ENCODE measurements at regions not wholly inside any gene's neighbourhood (a gene's known extent, or its start where the extent isn't known, plus 50 kb on each side); places are given as distances from the start of the nearest gene placed in this dataset.
"Not testable (repeated sequence)": the region's sequence is repeated elsewhere in the genome, so short reads cannot be mapped to it uniquely, and the experiment has no call there.

- no peak for DNase-seq (ENCODE audit: low read depth)
These were observed 245.9 kb upstream of the DDHD1 start for GRCh38 chr14:53399057-53399456.

- no peak for DNase-seq (ENCODE audit: low read depth)
These were observed 245.5 kb upstream of the DDHD1 start for GRCh38 chr14:53398616-53399015.

GRCh38 chr14:53395267-53395666 is 242.1 kb upstream of the DDHD1 start:
- not testable (repeated sequence) for DNase-seq (ENCODE audit: low read depth)

- no peak for DNase-seq (ENCODE audit: low read depth)
These were observed 238.6 kb upstream of the DDHD1 start for GRCh38 chr14:53391631-53392285.

- DNase-seq (ENCODE audit: low read depth), result no peak
These were observed 238.0 kb upstream of the DDHD1 start for GRCh38 chr14:53391156-53391555.

DNA sequence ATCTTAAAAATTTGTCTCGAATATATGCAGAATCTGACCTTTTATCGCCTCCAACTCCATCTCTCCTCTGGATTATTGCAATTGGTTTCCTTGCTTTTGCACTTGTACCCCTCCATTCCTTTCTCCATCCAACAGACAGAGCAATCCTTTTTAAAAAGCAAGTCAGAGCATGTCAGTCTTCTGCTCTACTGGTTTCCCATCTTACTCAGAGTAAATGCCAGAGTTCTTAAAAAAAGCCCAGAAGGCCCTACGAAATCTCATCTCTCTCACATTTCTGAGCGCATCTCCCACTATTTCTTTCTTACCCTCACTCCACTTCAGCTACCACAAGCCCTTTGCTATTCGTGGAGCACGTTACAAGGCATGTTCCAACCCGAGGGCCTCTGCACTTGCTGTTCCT is 236.9 kb upstream of the DDHD1 start:
- DNase-seq (ENCODE audit: low read depth), result no peak

GRCh38 chr14:53389202-53389601 is 236.1 kb upstream of the DDHD1 start:
- no peak for DNase-seq (ENCODE audit: low read depth)

DNA sequence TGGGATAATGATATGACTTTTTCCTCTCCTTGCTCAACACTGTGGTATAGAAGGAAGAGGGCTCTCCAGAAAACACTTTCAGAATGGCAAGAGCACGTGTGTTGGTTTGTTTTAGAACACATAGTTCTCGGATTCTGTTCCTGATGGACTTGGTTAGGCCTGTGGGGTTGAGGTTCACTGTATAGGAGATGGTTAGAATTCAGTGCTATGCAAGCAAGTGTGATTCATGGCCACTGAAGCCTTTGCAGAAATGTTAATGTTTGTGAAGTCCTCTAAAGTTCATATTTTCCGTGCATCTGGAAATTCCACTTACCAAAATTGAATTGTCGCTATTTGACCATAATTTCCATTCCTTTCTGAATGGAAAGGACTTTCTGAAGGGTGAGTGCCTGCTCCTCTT is 233.2 kb upstream of the DDHD1 start:
- DNase-seq (ENCODE audit: low read depth), result no peak

DNA sequence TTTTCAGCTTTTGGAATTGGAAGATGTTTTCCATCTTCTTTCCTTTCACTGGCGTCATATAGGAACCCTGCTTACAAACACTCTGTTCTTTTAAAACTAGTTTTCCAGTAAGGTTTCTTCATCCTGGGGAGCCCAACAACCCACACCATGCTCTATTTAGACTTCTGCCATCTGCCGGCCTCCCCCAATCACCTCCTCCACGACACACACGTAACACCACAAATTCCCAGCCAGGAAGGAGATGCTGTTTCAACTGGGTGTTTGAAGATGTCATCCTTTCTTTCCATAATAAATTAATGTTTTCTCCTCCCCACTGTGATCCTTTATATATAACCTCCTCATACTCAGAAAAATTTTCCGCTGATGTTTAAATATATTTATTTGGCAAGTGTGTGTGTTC is 231.4 kb upstream of the DDHD1 start:
- no peak for DNase-seq (ENCODE audit: low read depth)

GRCh38 chr14:53384073-53384472 is 230.9 kb upstream of the DDHD1 start:
- no peak for DNase-seq (ENCODE audit: low read depth)

- DNase-seq (ENCODE audit: low read depth), result no peak
These were observed 228.8 kb upstream of the DDHD1 start for GRCh38 chr14:53381895-53382294.

DNA sequence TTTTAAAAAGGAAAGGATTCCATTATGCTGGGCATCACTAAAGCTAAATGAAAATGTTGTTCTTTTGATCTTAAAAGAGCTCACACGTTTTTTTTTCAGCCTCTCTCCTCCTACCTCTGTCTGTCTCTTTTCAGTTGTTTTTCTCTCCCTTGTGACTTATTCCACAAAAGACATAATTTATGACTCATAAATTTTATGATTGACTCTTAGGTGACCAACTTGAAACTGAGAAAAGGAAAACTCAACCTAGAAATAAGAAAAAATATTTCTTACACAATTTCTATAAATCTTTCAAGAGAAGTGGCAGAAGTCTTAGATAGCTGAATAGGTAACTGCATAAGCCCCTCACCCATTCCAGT is 227.7 kb upstream of the DDHD1 start:
- DNase-seq (ENCODE audit: low read depth), result no peak

- no peak for DNase-seq (ENCODE audit: low read depth)
These were observed 227.1 kb upstream of the DDHD1 start for GRCh38 chr14:53380052-53380866.

GRCh38 chr14:53378142-53378541 is 225.0 kb upstream of the DDHD1 start:
- DNase-seq (ENCODE audit: low read depth), result no peak

DNA sequence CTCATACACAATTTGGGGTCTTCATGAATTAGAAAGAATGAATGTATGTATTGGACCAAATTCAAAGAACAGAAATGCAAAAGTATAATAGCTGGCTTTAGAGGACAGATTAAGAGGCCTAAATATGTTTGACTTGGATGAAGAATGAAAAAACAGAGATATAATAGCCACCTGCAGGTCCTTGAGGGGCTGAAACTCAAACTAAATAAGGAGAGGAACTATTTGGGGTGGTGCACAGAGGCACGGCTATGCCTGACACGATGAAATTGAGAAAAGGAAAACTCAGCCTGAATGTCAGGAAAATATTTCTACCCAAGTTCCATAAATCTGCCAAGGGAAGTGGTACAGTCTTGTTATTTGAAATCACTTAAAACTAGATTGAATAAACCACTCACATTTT is 222.9 kb upstream of the DDHD1 start:
- no peak for DNase-seq (ENCODE audit: low read depth)

DNA sequence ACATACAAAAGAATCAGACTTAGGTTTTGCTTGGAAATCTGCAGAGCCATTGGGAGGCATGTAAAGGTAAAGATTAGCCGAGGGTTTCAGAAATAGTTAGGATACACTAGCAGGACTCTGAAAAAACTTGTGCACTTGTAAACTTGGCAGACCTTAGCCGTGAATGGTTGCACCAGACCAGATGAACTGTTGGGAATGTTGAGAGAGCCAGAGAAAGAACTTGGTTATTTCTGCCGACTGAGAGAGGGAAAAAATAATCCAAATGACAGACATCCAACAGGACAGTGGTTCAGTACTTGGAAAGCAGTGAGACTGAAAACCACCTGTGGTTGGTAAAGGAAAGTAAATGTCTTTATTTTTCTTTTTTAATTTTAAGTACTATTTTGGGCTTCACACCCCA is 222.5 kb upstream of the DDHD1 start:
- no peak for DNase-seq (ENCODE audit: low read depth)

- DNase-seq (ENCODE audit: low read depth), result no peak
These were observed 215.6 kb upstream of the DDHD1 start for GRCh38 chr14:53368711-53369201.

GRCh38 chr14:53368066-53368465 is 214.9 kb upstream of the DDHD1 start:
- DNase-seq (ENCODE audit: low read depth), result no peak

DNA sequence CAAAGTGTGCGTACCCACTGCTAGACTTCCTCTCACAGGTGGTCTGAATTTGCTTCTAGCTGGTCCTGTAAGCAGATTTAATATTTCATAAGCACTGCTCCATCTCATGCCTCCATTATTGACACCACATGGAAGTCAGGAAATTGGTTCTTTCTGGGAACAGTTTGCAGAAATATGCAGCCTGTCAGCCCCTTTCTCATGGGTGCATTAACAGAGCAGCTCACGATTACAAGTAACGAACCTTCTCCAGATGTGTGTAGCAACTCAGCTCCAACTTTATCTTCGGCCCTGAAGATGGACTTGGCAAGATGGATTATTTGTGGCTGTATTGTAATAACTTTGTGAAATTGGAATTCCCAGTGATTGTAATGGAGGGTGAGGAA is 214.5 kb upstream of the DDHD1 start:
- DNase-seq (ENCODE audit: low read depth), result no peak

DNA sequence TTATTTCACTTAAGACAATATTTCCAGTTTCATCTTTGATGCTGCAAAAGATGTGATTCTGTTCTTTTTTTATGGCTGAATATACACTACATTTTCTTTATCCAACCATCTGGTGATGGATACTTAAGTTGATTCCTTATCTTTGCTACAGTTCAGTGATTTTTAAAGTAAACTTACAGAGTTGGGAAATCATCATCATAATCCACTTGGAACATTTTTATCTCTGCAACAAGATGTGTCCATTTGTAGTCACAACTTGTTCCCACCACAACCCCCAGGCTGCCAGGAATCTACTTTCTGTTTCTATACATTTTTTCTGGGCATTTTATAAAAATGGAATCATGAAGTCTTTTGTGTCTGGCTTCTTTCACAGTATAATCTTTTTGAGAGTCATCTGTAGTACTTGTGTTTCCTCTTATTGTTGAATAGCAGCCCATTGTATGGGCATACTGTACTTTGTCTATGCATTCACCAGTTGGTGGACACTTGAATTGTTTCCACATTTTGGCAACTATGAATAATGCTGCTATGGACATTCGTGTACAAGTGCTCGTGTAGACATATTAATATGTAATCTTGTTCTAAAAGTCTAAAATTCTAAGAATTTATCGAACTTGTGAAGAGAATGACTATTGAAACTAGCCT is 212.5 kb upstream of the DDHD1 start:
- no peak for DNase-seq (ENCODE audit: low read depth)

GRCh38 chr14:53362916-53363315 is 209.8 kb upstream of the DDHD1 start:
- not testable (repeated sequence) for DNase-seq (ENCODE audit: low read depth)

DNA sequence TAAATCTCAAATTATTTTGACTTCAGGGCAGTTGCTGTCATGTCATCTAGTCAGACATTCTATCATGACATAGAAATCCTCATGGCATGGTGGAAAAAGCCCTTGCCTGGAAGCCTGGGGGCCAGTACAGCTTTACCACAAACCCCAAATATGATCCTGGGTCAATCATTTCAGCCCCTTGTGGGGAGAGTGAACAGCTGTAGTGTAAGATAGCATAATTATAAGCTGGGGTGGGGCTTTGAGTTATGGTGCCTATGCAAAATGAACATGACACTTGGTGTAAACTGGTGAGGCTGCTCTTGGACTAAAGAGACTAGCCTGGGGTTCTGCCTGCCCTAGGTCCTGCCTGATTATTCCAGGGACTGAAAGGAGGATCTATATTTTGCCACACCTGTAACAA is 207.7 kb upstream of the DDHD1 start:
- no peak for DNase-seq (ENCODE audit: low read depth)

GRCh38 chr14:53358166-53358565 is 205.0 kb upstream of the DDHD1 start:
- no peak for DNase-seq (ENCODE audit: low read depth)

All from stimulated activated CD8-positive, alpha-beta memory T cell treated with anti-CD3 and anti-CD28 coated beads, Interleukin-7, amount 100 ng/mL, for 24 hours (primary cell).